Posterior cingulate gyrus (tissue), 11 donors: ENCODE measurements at regions not wholly inside any gene's neighbourhood (a gene's known extent, or its start where the extent isn't known, plus 50 kb on each side); places are given as distances from the start of the nearest gene placed in this dataset.
"Not testable (repeated sequence)": the region's sequence is repeated elsewhere in the genome, so short reads cannot be mapped to it uniquely, and the experiment has no call there.

Experiments used
- DNase-seq, 10 donors: peaks; one replicate each; pipeline versions ENCODE4 v3.0.0 to v3.0.0-alpha.2; 2020 to 2021; ENCODE audit warnings: mixed read lengths in 3 of 10
- intact Hi-C: fragments of 100-400 bp; cut with DNase I; formaldehyde crosslinking; loops from one replicate; pipeline ENCODE4 v1.15.1; 2023

DNA sequence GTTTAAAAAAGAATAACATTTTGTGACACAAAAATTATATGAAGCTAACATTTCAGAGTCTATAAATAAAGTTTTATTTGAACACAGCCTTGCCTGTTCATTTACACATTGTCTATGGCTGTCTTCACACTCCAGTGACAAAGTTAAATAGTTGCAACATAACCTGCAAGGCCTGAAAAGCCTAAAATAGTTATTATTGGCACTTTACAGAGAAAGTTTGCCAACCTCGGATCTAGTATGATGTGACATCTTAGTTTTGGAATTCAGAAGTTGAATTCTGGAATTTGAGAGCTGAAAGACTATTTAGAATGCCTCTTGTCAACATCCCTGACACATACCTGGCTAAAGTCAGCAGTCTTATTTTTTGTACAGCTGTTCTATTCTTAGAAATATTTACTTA lies 68.3 kb downstream of the DYRK2 start:
- no peak for DNase-seq
- intact Hi-C loops = no loop called here

DNA sequence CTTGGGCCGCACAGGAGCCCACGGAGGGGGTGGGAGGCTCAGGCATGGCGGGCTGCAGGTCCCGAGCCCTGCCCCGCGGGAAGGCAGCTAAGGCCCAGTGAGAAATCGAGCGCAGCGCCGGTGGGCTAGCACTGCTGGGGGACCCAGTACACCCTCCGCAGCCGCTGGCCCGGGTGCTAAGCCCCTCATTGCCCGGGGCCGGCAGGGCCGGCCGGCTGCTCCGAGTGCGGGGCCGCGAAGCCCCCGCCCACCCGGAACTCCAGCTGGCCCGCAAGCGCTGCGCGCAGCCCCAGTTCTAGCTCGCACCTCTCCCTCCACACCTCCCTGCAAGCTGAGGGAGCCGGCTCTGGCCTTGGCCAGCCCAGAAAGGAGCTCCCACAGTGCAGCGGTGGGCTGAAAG lies 70.8 kb downstream of the DYRK2 start:
- DNase-seq = peak in 1 of 10 donors; percentile 67
- intact Hi-C loops = not testable (repeated sequence)

DNA sequence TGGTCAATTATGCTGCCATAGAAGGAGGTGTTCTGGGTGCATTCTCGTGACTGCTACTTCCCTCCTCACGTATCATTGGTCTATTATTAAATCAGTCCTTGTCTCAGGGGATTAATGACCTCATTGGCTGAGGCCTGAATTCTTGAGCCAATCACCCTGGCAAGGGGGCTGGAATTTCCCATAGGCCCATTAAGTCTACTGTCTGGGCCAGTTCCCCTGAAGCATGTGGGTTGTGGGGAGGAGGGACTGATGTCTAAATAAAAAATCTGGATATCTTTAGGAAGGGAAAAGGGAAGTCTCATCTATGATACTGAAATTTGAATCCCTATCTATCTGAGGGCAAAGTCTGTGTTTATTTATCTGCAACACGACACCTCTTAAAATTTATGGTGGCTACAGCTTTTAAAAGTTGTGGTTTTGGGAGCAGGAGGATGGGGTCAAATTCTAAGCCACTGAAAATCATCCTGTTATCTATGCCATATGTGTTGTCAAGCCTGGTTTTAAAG lies 71.9 kb downstream of the DYRK2 start:
- DNase-seq = no peak
- intact Hi-C loops = no loop called here

DNA sequence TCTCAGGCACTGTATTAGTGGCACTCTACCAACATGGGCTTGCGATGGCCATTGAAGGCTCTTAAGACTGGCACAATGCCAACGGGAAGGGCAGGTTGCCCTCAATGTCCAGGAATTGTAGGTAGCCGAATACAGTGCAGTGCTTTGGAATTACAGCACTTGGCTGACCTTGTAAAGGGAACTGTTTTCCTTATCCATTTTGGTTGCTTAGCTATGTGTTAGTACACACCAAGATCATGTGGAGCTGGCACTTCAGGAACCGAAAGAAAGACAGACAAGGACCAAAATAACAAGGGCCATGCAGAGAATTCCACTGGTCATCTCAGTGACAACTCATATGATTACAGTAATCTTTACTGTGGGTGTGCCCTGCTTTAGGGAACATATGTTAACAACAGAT lies 72.7 kb downstream of the DYRK2 start:
- DNase-seq = no peak
- intact Hi-C loops = no loop called here

DNA sequence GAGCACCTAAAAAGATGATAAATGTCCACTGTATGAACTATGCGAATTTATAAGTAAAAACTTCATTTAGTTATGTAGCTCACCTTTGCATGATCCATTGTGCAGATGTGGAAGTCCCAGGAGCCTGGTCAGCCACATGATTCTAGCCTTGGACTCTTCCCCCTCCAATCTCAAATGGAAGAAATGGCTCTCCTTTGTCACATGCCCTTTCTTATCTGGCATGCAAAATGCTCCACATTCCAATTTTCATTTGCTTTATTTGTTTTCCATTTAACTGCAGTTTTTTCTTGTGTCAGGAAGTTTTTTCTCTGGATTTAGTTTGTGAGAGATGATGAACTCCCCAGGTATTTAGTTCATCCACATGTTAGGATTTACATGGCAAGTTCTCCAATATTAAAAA lies 73.8 kb downstream of the DYRK2 start:
- no peak for DNase-seq
- intact Hi-C loops = no loop called here

DNA sequence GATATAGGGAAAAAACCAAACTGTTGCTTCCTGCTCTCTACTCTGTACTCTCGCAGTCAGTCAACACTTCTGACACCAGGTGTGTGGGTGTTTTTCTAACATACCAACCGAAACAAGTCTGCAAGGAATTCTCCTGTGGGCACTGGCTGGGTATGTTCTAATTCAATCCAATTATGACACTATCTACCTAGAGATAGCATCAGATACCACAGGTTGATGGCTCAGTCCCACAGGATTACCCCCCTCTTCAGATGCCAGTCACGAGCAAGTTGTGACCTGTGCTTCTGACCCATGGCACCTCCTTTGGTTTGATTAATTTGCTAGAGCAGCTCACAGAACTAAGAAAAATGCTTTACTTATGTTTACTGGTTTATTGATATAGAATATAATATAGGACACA lies 78.3 kb downstream of the DYRK2 start:
- intact Hi-C loops = no loop called here
- DNase-seq = no peak

DNA sequence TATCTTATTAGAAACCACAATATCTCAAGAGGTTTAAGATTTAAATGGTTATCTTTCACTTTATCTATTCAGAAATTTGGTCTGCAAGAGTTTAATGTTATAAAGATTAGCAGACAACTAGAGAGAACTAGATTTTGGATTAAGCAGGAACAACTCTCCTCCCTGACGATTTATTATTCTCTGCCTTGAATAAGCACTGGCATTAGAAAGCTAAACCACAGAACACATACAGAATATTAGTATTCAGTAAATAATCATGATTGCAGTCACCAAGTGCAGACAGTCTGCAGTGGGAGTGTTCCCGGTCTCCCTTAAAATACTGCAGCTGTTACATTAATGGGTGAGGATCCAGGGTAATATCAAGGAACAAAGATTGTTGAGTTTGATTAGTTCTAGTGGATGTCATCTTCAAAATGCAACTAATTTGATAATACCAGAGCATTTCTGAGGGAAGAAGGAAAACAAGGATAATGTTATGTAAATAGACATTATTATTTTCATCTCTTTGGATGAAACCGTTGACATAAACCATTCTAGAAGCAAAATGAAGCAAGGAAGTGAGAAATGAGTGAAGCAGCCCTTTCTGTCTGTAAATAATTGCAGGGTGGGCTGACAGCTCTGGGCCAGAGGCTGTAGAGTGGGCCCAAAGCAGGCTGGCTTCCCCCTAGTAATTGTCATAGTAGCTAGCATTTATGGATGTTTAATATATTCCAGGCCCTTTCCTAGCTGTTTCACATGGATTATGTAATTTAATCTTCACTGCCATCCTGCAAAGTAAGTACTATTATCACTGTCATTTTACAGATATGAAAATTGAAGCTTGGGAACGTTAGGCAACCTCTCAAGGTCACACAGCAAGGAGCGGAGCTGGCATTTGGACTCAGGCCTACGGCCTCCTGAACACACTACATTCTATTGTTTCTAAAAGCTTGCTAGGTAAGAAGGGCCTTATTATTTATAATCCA lies 79.4 kb downstream of the DYRK2 start:
- intact Hi-C loops = no loop called here
- no peak for DNase-seq

DNA sequence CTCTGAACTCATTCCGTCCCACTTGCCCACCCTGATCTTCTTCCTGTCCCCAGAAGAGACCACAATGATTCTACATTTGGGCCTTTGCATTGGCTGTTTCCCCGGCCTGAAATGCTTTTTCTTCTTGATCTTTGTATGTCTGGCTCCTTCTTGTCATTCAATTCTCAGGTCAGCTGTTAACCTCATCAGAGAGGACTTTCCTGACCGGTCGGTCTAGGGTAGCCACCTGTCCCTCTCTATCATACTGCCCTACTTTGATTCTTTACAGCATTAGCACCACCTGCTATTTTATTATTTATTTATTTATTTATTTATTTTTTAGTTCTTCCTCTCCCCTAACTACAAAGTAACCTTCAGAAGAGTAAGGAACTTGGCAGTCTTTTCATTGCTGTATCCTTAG lies 84.3 kb downstream of the DYRK2 start:
- DNase-seq = no peak
- intact Hi-C loops = no loop called here

DNA sequence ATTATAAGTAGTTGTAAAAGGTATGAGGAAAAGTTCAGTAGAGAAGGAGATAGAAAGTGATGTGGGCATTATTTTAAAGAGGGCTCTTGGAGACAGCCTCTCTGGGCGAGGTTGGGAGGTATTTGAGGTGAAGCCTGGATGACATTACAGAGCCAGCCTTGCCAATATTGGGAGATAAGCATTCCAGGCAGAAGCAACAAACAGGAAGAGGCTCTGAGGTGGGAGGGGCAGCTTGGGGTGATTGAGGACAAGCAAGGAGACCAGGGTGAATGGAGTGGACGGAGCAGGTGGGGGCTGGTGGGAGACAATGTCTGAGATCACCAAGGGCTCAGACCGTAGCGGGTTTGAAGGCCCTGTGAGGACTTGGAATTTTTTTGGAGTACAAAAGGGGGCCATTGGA lies 87.3 kb downstream of the DYRK2 start:
- intact Hi-C loops = no loop called here
- no peak for DNase-seq

DNA sequence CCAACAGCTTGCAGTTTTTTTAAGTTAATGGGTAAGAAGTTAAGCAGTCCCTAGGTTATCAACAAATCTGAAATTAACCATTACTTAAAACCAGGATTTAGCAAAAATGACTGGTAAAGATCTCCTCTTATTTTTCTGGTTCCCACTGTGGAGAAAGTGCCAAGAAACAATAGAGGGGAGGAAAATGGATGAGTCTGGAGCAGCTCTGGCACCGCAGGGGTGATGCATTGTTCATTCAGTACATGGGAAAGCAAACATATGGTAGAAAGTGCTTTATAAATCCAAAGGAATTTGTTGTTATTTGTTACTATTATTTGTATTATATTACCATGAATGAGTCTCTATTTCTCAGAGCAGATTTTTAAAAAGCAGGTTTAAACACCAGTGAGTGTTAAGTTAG lies 92.2 kb downstream of the DYRK2 start:
- no peak for DNase-seq
- intact Hi-C loops = no loop called here

DNA sequence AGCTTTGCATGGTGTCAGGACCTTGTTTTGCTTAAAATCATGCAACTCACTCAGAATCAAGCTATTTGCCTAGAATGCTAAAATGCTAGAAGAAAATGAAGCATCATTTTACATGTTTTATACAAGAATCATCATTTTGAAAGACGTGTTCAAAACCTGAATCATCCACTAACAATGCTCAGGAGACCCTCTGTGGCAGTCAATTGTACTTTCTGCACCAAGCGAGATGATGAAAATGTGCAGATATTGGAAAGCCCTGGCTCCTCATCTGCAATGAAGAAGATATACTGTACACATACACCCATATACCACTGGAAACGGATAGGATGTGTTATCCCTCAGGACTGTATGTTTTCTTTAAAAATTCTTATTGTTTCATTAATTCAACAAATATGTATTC lies 92.7 kb downstream of the DYRK2 start:
- DNase-seq = no peak
- intact Hi-C loops = no loop called here

DNA sequence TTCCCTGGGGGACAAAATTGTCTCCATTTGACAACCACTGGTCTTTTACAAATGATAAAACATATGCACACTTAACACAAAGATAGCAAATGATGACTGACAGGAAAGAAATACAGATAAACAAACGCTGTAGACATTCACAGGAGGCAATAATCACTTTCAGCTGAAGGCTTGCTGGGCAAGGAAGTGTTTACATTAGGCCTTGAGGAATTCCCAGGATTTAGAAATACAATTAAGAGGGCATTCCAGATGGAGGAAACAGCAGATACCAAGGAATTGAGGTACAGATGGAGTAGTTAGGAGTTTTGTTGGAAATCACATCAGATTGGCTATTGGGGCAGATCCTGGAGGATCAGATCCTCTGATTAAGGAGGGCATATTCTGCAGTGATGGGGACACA lies 93.9 kb downstream of the DYRK2 start:
- no peak for DNase-seq
- intact Hi-C loops = no loop called here

DNA sequence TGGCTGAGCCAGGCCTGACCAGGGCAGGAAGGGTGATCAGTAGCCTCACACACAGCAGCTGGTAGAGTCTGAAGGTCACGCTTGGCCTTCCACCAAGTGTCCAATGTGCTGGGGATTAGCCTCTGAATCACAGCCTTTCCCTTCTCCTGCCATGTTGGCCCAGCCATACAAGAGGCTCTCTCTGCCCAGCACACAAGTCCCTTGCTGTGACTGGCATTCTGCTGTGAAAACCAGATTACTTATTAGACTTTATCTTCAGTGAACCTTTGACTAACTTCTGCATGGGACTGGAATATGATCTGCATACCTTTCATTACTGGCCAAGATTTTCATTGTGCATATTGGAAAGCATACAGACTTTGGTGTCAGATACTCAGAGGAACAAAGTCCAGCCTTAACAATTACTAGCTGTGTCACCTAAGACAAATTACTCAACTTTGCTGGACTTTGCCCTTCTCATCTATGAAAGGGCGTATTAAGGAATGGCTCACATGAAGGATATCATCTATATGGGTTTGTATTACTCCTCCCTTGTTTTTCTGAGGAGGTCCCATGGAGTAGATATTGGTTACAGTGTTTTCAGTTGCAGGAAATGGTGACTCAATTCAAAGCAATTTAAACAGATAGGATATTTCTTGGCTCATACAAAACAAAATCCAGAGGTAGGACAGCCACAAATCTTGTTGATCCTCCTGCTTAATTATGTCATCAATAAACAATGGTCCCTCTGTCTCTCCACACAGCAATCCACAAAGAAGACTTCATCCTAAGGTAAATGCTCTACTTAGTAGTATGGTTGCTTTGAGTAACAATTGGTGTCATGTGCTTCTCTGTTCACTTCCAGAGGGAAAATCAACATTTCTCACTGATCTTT lies 99.6 kb downstream of the DYRK2 start:
- intact Hi-C loops = no loop called here
- no peak for DNase-seq

DNA sequence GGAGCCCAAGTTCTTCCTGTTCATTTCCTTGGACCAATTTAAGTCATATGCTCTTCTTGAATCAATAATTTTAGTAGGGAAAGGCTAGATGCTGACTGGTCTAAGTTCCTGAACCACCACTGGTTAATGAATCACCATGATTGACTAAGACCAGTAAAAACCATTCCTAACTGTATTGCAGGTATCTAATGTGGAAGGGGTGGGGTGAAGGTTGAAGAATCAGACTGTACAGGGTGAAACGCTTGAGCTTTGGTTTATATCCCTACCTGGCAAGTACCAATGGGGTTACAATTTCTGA lies 100.1 kb downstream of the DYRK2 start:
- intact Hi-C loops = no loop called here
- DNase-seq = no peak

DNA sequence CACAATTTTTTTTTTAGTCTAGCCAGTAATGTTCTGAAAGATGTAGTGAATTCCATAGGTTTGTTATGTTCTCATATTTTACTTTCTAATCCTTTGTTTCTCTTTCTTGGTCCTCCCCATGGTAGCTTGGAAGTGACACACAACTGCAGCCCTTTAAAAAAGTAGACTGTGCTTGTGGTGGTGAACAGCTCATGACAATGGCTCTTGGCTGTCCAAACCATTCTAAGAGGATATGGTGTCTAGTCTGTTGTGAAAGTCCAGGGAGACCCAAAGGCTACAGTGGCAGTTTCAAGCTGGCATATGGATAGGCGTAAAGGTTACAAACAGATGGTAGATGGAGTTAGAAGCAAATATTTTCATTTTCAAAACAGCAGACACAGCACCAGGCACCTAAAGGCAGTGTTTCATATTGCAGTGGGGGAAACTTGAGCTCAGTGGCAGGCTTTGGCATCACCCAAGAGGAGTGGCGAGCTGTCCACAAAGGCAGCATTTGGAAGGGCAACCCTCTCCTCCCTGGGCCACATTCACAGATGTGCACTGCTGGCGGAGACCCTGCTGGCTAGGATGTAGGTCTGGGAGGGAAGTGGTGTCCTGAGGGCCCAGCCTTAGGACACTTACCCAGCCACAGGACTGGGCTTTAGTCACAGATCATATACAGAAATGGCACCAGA lies 102.1 kb downstream of the DYRK2 start:
- intact Hi-C loops = no loop called here
- DNase-seq = no peak

DNA sequence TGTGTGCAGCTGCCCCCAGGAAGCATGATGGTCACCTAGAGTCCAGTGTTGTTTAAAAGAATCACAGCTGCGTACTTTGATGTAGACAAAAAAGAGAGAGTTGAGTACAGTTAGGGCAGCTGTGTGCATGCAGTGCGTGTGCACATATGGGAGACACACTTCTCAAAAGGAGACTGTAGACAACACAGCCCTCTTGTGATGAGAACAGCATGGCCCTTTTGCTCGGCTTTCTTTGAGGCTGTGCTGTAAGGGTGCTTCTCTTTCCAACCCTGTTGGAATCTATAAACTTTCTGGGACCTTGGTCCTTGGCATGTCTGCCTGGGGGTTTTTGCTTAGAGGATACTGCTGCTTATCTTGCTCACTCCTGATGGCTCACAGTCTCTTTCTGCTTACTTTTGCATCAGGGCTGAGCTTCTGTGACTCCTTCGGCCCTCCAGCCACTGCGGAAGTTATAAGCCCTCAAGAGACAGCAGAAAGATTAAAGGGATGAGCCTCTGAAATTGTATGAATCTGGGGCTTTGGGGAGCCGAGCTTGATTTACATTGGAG lies 102.9 kb downstream of the DYRK2 start:
- intact Hi-C loops = no loop called here
- no peak for DNase-seq

DNA sequence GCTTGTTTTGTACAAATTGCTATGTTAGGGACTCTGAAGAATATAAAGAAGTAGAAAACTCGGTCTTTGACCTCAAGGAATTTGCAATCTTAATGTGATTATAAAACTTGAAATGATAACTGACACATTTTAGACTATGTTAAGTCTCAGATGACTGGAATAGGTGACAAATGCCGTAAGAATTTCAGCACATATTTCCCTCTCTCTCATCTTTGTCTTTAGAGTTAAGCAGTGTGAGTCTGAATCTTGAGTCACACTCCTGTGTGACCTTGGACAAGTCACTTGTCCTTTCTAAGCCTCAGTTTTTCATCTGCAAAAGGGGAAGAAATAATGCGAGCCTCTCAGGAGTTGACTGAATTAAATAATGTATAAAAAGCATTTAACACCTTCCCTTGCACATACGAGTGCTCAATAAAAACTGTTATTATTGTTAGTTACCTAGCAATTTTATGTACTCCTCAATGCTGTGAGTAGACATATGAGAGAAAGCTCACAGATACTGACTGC lies 103.7 kb downstream of the DYRK2 start:
- DNase-seq = no peak
- intact Hi-C loops = no loop called here

DNA sequence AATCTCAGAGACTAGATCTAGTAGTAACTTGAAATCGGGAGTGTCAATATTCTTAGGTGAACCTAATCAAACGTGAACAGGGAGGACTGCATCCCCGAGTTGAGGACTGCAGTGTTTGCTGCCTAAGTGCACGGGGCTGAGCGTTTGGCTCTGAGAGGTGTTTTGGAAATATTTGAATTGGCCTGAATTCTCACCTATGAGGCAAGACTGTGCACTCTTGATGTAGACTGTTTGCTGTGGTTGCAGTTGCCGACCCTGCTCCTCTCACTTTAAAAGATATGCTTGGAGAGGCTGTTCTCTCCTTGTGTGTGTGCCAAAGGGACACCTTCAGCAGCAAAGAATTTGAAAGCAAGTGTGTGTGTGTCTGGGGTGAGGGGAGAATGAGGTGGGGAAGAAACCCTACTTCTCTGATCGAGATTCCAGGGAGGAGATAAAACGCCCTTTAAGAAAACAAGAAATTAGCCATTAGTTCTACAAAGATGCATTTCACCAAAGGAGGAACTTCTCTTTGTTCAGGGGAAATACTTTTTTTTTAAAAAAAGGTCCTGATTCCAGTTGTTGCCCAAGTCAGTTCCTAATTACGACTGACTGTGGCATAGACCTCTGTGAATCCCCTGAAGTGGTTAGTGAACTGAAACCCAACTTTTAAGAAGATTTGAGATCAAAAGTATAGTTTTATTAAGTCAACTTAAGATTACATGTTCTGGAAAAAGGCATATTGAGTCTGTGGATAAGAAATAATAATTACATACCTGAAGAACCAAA lies 106.6 kb downstream of the DYRK2 start:
- no peak for DNase-seq
- intact Hi-C loops = no loop called here

DNA sequence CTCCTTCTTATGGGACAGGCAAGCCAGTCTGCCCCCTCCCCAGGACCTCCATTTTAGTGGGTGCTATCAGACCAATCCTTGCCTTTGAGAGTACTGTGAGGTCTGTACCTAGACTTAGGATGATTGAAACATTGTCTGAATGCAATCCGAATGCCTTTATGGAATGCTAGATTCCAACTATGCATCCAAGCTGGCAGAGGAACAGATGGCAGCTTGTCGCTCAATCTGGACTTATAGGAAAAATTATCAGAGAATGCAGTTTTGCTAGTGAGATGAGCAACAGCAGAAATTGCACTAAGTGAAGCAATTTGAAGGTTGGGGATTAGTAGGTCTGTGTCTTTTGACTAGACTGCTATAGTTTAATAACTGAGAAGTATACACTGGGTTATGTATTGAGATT lies 109.1 kb downstream of the DYRK2 start:
- intact Hi-C loops = no loop called here

DNA sequence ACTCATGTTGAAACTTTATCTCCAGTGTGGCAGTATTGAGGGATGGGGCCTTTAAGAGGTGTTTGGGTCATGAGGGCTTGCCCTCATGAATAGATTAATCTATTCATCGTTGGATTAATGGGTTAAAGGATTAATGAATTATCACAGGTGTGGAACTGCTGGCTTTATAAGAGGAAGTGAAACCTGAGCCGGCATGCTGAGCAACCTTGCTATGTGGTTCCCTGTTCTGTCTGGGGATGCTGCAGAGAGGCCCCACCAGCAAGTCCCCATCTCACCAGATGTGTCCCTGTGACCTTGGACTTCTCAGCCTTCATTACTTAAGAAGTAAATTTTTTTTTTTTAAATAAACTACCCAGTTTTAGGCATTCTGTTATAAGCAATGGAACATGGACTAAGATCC lies 109.6 kb downstream of the DYRK2 start:
- DNase-seq = no peak
- intact Hi-C loops = no loop called here

More for the DNA sequence above, 109.1 kb downstream of the DYRK2 start:
- no peak for DNase-seq
